GM18867 (cell line): ENCODE measurements at regions not wholly inside any gene's neighbourhood (a gene's known extent, or its start where the extent isn't known, plus 50 kb on each side); places are given as distances from the start of the nearest gene placed in this dataset.

Experiments
- ATAC-seq: cut with Tn5 transposase; IDR thresholded peaks from one replicate; pipeline ENCODE4 v1.9.1; 2021; ENCODE audit warnings: mild to moderate bottlenecking, moderate library complexity; ENCODE audit not compliant: unreplicated experiment

- ATAC-seq: no peak
Measured at GRCh38 chr19:16022251-16022650, 54.0 kb upstream of the TPM4 start.

- ATAC-seq: no peak
Measured at GRCh38 chr19:16022681-16023080, 53.6 kb upstream of the TPM4 start.

- no peak for ATAC-seq
Measured at GRCh38 chr19:16023146-16023915, 53.0 kb upstream of the TPM4 start.

GRCh38 chr19:16024266-16025107 is 51.8 kb upstream of the TPM4 start:
- ATAC-seq: no peak

DNA sequence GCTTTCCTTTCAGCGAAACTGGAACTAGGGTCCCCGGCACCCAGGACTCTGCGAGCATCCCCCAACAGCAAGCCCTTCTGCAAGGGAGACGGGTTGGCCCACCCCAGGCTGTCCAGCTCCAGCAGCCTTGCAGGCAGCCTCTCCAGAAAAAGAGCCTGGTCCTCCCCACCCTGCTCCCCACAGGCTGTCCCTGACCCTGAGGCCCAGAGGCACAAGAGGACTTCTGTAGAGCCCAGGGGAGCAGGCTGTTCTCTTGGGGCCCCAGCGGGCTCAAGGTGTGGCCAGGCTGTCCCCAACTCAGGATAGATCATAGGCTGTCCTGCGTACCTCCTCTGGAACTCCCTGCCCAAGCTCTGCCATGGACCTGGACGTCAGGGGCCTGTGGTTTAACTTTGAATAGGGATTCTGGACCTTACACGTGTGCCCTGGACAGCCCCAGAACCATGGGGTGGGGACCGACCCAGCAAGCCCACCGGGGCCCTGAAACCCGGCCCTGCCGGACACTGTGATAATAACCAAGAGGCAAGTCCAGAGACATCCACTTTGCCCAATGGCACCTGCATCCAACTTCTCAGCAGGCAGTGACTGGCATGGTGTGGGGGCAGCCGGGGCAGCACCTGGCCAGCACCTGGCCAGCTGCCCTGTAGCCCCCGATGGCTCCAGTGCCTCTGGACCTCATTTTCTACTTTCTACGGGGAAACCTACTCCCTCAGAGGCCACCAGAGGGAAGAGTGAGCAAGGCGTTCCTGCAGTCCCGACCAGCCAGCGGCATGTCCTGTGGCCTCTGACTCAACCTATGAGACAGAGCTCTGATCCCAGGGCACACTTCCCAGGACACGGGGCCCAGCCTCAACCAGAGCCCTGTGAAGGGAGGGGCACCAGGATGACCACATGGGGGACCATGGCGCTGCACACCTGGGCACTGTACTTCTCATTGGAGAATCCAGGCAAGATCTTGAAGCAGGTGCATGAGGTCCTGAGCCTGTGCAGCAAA is 50.9 kb upstream of the TPM4 start:
- no peak for ATAC-seq

DNA sequence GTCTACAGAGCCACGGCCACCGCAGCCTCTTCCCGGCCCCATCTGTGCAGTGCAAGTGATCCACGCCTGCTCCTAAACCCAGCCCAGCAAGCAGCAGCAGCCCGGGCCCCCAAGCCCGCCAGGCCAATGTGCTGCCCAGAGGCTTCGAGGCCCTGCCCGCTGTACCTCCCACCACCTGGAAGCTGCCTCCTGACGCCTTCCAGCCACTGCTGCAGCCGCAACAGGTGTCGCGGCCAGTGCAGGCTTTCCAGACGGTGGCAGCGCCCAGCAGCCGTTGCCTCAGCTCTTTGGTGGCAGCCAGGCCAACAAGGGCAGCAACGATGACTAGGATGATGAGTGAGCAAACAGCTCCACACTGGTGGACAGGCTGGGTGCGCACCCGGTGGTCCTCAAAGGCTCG is 50.2 kb upstream of the TPM4 start:
- ATAC-seq: no peak
